HepG2 (cell line): ENCODE measurements at regions not wholly inside any gene's neighbourhood (a gene's known extent, or its start where the extent isn't known, plus 50 kb on each side); places are given as distances from the start of the nearest gene placed in this dataset.

Experiments used
- ATAC-seq: fragments of 200-7000 bp; cut with Tn5 transposase; 3 replicates; pipeline ENCODE4 v1.9.1; 2020; ENCODE audit warnings: mild to moderate bottlenecking, moderate library complexity
- BruUV-seq: library from RNA; stranded (reverse); fragments of 400-500 nt; replicated peaks from 2 replicates; lab custom pipeline; 2021; lab: Mats Ljungman, UMichigan
- CTCF ChIA-PET: fragments of 300-600 bp; formaldehyde crosslinking; extraction: SDS; loops from one replicate; lab custom pipeline; 2021; ENCODE audit warnings: low total read pairs, inconsistent platforms, low intra/inter-chr PET ratio; lab: Yijun Ruan, JAX
- POLR2A ChIA-PET: fragments of 350-600 bp; sonication (Branson Sonifier 250); formaldehyde crosslinking; loops from one replicate; lab custom pipeline; 2020; ENCODE audit warnings: antibody characterized with exemption, inconsistent platforms; lab: Yijun Ruan, JAX
- DNase-seq: peaks from one replicate; pipeline ENCODE4 v3.0.0-alpha.2; 2015; ENCODE audit warnings: low spot score
- FAIRE-seq: peaks from 3 replicates; lab custom pipeline; 2011; peaks lifted over from hg19 to GRCh38; lab: Jason Lieb, UNC
- H2AFZ ChIP-seq: one replicate; pipeline ENCODE4 v1.6.1; 2011; ENCODE audit warnings: low read length, inconsistent platforms
- H3K27ac ChIP-seq: fragments of 300-600 bp; 3 replicates; pipeline ENCODE4 v1.8.0; 2011; ENCODE audit warnings: mixed run types, mild to moderate bottlenecking, mixed read lengths, low read length, inconsistent platforms; ENCODE audit not compliant: insufficient read depth; ENCODE audit errors: extremely low read length
- H3K27me3 ChIP-seq, 2 experiments: fragments of 200-600 bp in 1 of 2; 2 replicates in 1 of 2; 3 replicates in 1 of 2; pipeline versions ENCODE4 v1.6.0 to v1.8.0; 2011; ENCODE audit warnings: low read length in 2 of 2, mild to moderate bottlenecking in 2 of 2, moderate library complexity in 2 of 2, inconsistent platforms in 1 of 2; ENCODE audit not compliant: insufficient read depth in 2 of 2, control insufficient read depth in 1 of 2
- H3K36me3 ChIP-seq, 2 experiments: fragments of 200-600 bp in 1 of 2; replicated peaks in 1 of 2; 2 replicates in 1 of 2; 3 replicates in 1 of 2; pipeline versions ENCODE4 v1.5.1 to v1.8.0; 2011; ENCODE audit warnings: low read length in 2 of 2, inconsistent platforms in 1 of 2; ENCODE audit not compliant: insufficient read depth in 2 of 2, control insufficient read depth in 1 of 2
- H3K4me1 ChIP-seq: 2 replicates; pipeline ENCODE4 v1.5.1; 2012; ENCODE audit warnings: low read length, inconsistent platforms; ENCODE audit not compliant: insufficient read depth
- H3K4me2 ChIP-seq: 2 replicates; pipeline ENCODE4 v1.6.0; 2011; ENCODE audit warnings: low read depth, low read length, inconsistent platforms
- H3K4me3 ChIP-seq, 3 experiments: fragments of 200-600 bp in 1 of 3; sonication (generic), shearing (Covaris generic) in 1 of 3; replicated peaks in 1 of 3; 2 replicates each; pipeline ENCODE4 v1.5.1; 2011 to 2016; ENCODE audit warnings: low read length in 3 of 3, inconsistent platforms in 2 of 3, low read depth in 2 of 3, mild to moderate bottlenecking in 2 of 3, control low read depth in 1 of 3, mixed read lengths in 1 of 3; ENCODE audit not compliant: insufficient read depth in 1 of 3
- H3K79me2 ChIP-seq: one replicate; pipeline ENCODE4 v1.6.1; 2011; ENCODE audit warnings: low read length, inconsistent platforms; ENCODE audit not compliant: insufficient read depth
- H3K9ac ChIP-seq: 2 replicates; pipeline ENCODE4 v1.6.0; 2011; ENCODE audit warnings: mild to moderate bottlenecking, low read depth, low read length, inconsistent platforms; ENCODE audit not compliant: insufficient read depth
- H3K9me3 ChIP-seq: 2 replicates; pipeline ENCODE4 v1.5.1; 2012; ENCODE audit warnings: mild to moderate bottlenecking, low read length
- H4K20me1 ChIP-seq: 2 replicates; pipeline ENCODE4 v1.6.0; 2011; ENCODE audit warnings: inconsistent platforms, mild to moderate bottlenecking, low read length, moderate library complexity; ENCODE audit not compliant: insufficient read depth
- ATF2 ChIP-seq: sonication (generic); formaldehyde crosslinking; IDR thresholded peaks from 2 replicates; pipeline ENCODE4 v1.4.0; 2020; ENCODE audit warnings: missing genetic modification reagents
- HOXA9 ChIP-seq: sonication (generic); formaldehyde crosslinking; IDR thresholded peaks from 2 replicates; pipeline ENCODE4 v1.8.1; 2022; ENCODE audit warnings: missing genetic modification reagents, mild to moderate bottlenecking, moderate library complexity, borderline replicate concordance
- MXD1 ChIP-seq: sonication (generic); formaldehyde crosslinking; IDR thresholded peaks from 2 replicates; pipeline ENCODE4 v1.4.0; 2020; ENCODE audit warnings: mild to moderate bottlenecking, missing genetic modification reagents
- RBM22 ChIP-seq: fragments of 200-400 bp; formaldehyde crosslinking; optimal IDR thresholded peaks from 2 replicates; pipeline ENCODE3; 2017; ENCODE audit warnings: mild to moderate bottlenecking, low read length, moderate library complexity
- RXRA ChIP-seq: sonication (generic); formaldehyde crosslinking; IDR thresholded peaks from 2 replicates; pipeline ENCODE4 v1.5.1; 2020; ENCODE audit warnings: missing genetic modification reagents
- SAFB2 ChIP-seq: sonication (generic); formaldehyde crosslinking; IDR thresholded peaks from 2 replicates; pipeline ENCODE4 v1.5.1; 2020; ENCODE audit warnings: missing genetic modification reagents, low read depth, mild to moderate bottlenecking, borderline replicate concordance
- TGIF2 ChIP-seq: IDR thresholded peaks from 2 replicates; pipeline ENCODE4 v1.6.1; 2016; ENCODE audit warnings: control low read depth, missing compliant biosample characterization
- ZFYVE20 ChIP-seq: sonication (generic); formaldehyde crosslinking; IDR thresholded peaks from 2 replicates; pipeline ENCODE4 v1.8.0; 2023; ENCODE audit warnings: low read depth, mild to moderate bottlenecking, moderate library complexity, missing genetic modification reagents, borderline replicate concordance
- ZNF234 ChIP-seq: sonication (generic); formaldehyde crosslinking; conservative IDR thresholded peaks from 2 replicates; pipeline ENCODE4 v1.5.1; 2020; ENCODE audit warnings: mild to moderate bottlenecking, missing genetic modification reagents
- WGBS: methylation state at CpG from one replicate; pipeline ENCODE4 v1.1.6; 2017; ENCODE audit warnings: low lambda C conversion rate; 5-methylcytosine and 5-hydroxymethylcytosine counted together
- in situ Hi-C: cut with HindIII; loops from 2 replicates; pipeline ENCODE4 v1.10.0; 2017; ENCODE audit warnings: low pct_unique_long_range_greater_than_20kb; ENCODE audit not compliant: extremely low pct_ligation_motif_present
- intact Hi-C: fragments of 100-400 bp; cut with micrococcal nuclease; formaldehyde crosslinking; loops from one replicate; pipeline ENCODE4 v1.10.0; 2022; ENCODE audit not compliant: unreplicated experiment

DNA sequence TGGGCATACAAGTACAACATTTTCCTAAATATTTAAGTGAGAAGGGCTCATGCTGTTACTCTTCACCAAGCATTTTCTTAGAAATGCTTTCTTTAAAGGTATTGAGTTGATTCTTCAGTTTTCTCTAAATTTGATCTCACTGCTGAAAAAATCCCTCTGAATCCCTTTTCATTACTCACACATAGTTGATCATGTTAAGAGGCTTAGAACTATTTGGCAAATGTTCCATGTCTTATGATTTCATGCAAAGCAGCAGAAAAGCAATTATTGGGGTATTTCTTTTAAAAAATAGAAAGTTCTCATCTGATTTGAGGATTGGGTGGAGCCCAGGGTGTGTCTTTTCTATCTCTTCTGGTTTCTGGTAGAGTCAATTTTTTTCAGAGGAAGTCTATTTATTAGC lies 1079.8 kb upstream of the ZEB2 start:
- in situ Hi-C loops, result no loop called here
- intact Hi-C loops, result no loop called here
- no peak for ATAC-seq
- no peaks in the 10 kb centered on the region for H3K9me3 ChIP-seq
- no peak for TF ChIP-seq RXRA (CRISPR knock-in tag)
- TF ChIP-seq TGIF2 (CRISPR knock-in tag), result no peak
- TF ChIP-seq ATF2, result no peak
- no peak for TF ChIP-seq HOXA9 (CRISPR knock-in tag)
- no peak for TF ChIP-seq ZNF234 (CRISPR knock-in tag)
- TF ChIP-seq, all 625 proteins: peak for 0
- ChIA-PET POLR2A (no interaction called here), CTCF (no interaction called here)
- no peaks in the 10 kb centered on the region for H3K36me3 ChIP-seq
- no peak overlapping the region for H3K4me3 ChIP-seq
- no peak overlapping the region for H3K4me2 ChIP-seq
- H3K27ac ChIP-seq, result no peak overlapping the region
- no peak overlapping the region for H3K9ac ChIP-seq
- DNase-seq (no peak), FAIRE-seq (no peak)
- no peaks in the 10 kb centered on the region for H3K79me2 ChIP-seq
- no peaks in the 10 kb centered on the region for H3K4me1 ChIP-seq
- no TSS peak for BruUV-seq
- H4K20me1 ChIP-seq, result no peaks in the 10 kb centered on the region
- no peaks in the 10 kb centered on the region for H3K27me3 ChIP-seq
- H2AFZ ChIP-seq, result peak overlapping the region; percentile 5

GRCh38 chr2:145598434-145598833 lies 1078.5 kb upstream of the ZEB2 start:
- Histone ChIP-seq H3K9me3 (no peaks in the 10 kb centered on the region), H4K20me1 (no peaks in the 10 kb centered on the region), H3K27me3 (no peaks in the 10 kb centered on the region), H3K36me3 (no peaks in the 10 kb centered on the region), H2AFZ (no peak overlapping the region), H3K9ac (no peak overlapping the region), H3K4me3 (no peak overlapping the region), H3K4me2 (no peak overlapping the region), H3K79me2 (no peaks in the 10 kb centered on the region), H3K27ac (no peak overlapping the region), H3K4me1 (no peaks in the 10 kb centered on the region)
- BruUV-seq, result no TSS peak
- POLR2A ChIA-PET, result no interaction called here
- CTCF ChIA-PET, result no interaction called here
- FAIRE-seq (no peak), ATAC-seq (no peak), DNase-seq (no peak)
- TF ChIP-seq MXD1 (no peak), ZFYVE20 (no peak), RBM22 (no peak), SAFB2 (CRISPR knock-in tag) (no peak)
- in situ Hi-C loops, result no loop called here
- intact Hi-C loops, result no loop called here
- 16% methylated on average over 4 of the region's 4 CpGs for WGBS
